ENCODE measurements at regions not wholly inside any gene's neighbourhood (a gene's known extent, or its start where the extent isn't known, plus 50 kb on each side); places are given as distances from the start of the nearest gene placed in this dataset.

- H3K9ac ChIP-seq (ENCODE audit: insufficient read depth, low read length, poor library complexity, severe bottlenecking), result no peak overlapping the region
- no peak overlapping the region for H3K27ac Mint-ChIP-seq
- no peak overlapping the region for H2AFZ ChIP-seq (ENCODE audit: insufficient read depth, low read depth, low read length, poor library complexity, severe bottlenecking)
- H4K20me1 ChIP-seq (ENCODE audit: insufficient read depth, low read length), result no peaks in the 10 kb centered on the region
- H3K36me3 Mint-ChIP-seq, result no peaks in the 10 kb centered on the region
- H3K4me1 ChIP-seq (ENCODE audit: control insufficient read depth in 1 of 2, insufficient read depth in 2 of 2, low read length in 2 of 2), result no peaks in the 10 kb centered on the region
- no peaks in the 10 kb centered on the region for H3K9me3 ChIP-seq (replicated peaks in 1 of 2; ENCODE audit: control insufficient read depth in 1 of 2, insufficient read depth in 1 of 2, low read length in 2 of 2)
- WGBS (ENCODE audit: insufficient coverage), result 61% methylated on average over 2 of the region's 3 CpGs
- TF ChIP-seq, protein P1, sequence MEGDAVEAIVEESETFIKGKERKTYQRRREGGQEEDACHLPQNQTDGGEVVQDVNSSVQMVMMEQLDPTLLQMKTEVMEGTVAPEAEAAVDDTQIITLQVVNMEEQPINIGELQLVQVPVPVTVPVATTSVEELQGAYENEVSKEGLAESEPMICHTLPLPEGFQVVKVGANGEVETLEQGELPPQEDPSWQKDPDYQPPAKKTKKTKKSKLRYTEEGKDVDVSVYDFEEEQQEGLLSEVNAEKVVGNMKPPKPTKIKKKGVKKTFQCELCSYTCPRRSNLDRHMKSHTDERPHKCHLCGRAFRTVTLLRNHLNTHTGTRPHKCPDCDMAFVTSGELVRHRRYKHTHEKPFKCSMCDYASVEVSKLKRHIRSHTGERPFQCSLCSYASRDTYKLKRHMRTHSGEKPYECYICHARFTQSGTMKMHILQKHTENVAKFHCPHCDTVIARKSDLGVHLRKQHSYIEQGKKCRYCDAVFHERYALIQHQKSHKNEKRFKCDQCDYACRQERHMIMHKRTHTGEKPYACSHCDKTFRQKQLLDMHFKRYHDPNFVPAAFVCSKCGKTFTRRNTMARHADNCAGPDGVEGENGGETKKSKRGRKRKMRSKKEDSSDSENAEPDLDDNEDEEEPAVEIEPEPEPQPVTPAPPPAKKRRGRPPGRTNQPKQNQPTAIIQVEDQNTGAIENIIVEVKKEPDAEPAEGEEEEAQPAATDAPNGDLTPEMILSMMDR (IDR thresholded peaks at IDR 0.05), result no peak
- intact Hi-C loops (cut with micrococcal nuclease), result no loop called here
- no peak overlapping the region for H3K4me3 ChIP-seq (replicated peaks in 1 of 3; ENCODE audit: low read depth in 2 of 3, low read length in 3 of 3)
- peaks cover 0 to 5% (median 3%) of the 10 kb centered on the region in 7 donors for H3K9me3 Mint-ChIP-seq
- H3K27me3 Mint-ChIP-seq (ENCODE audit: low read depth in 3 of 3), result peaks cover 0 to 2% (median 0%) of the 10 kb centered on the region in 3 donors
- no peak overlapping the region for H3K27ac ChIP-seq (ENCODE audit: low read depth in 1 of 2, low read length in 2 of 2)
- H3K4me3 Mint-ChIP-seq, result no peak overlapping the region
- H3K79me2 ChIP-seq (ENCODE audit: insufficient read depth, low read length), result no peaks in the 10 kb centered on the region
- no peaks in the 10 kb centered on the region for H3K36me3 ChIP-seq (replicated peaks in 1 of 2; ENCODE audit: control insufficient read depth in 1 of 2, insufficient read depth in 2 of 2, low read length in 2 of 2)
- H3K4me1 Mint-ChIP-seq, result no peaks in the 10 kb centered on the region
- DNase-seq, result no peak
- H3K4me2 ChIP-seq (replicated peaks; ENCODE audit: extremely low read depth, low read length, poor library complexity, severe bottlenecking), result no peak overlapping the region
- H3K27me3 ChIP-seq (ENCODE audit: control insufficient read depth in 2 of 2, insufficient read depth in 2 of 2, low read length in 2 of 2), result no peaks in the 10 kb centered on the region
These were observed 319.3 kb upstream of the GHITM start for GRCh38 chr10:83820033-83820432.

DNA sequence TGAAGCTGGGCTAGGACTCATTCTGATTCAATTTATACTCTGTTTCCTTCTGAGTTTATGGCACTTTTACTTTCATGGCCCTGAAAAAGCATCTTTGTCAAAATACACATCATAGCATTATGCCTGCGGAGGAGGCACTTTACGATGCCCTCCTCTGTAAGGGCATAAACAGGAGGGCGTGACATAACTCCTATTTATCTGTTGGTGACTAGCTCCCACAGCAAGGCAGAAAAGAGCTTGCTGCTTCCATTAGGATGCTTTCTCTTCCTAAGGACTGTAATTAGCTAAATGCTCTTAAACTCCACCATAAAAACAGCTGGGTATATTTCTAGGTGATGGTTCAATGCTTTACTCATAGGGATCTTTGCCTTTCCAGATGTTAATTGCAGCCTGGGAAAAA lies 315.2 kb upstream of the GHITM start:
- Histone ChIP-seq H3K9ac (ENCODE audit: insufficient read depth, low read length, poor library complexity, severe bottlenecking) (no peak overlapping the region), H2AFZ (ENCODE audit: insufficient read depth, low read depth, low read length, poor library complexity, severe bottlenecking) (no peak overlapping the region), H4K20me1 (ENCODE audit: insufficient read depth, low read length) (no peaks in the 10 kb centered on the region), H3K4me3 (replicated peaks in 1 of 3; ENCODE audit: low read depth in 2 of 3, low read length in 3 of 3) (no peak overlapping the region), H3K4me1 (ENCODE audit: control insufficient read depth in 1 of 2, insufficient read depth in 2 of 2, low read length in 2 of 2) (no peaks in the 10 kb centered on the region), H3K9me3 (replicated peaks in 1 of 2; ENCODE audit: control insufficient read depth in 1 of 2, insufficient read depth in 1 of 2, low read length in 2 of 2) (no peaks in the 10 kb centered on the region), H3K27me3 (ENCODE audit: control insufficient read depth in 2 of 2, insufficient read depth in 2 of 2, low read length in 2 of 2) (no peaks in the 10 kb centered on the region), H3K27ac (ENCODE audit: low read depth in 1 of 2, low read length in 2 of 2) (no peak overlapping the region), H3K4me2 (replicated peaks; ENCODE audit: extremely low read depth, low read length, poor library complexity, severe bottlenecking) (no peak overlapping the region), H3K79me2 (ENCODE audit: insufficient read depth, low read length) (no peaks in the 10 kb centered on the region), H3K36me3 (replicated peaks in 1 of 2; ENCODE audit: control insufficient read depth in 1 of 2, insufficient read depth in 2 of 2, low read length in 2 of 2) (no peaks in the 10 kb centered on the region)
- WGBS (ENCODE audit: insufficient coverage), result 85% methylated on average over 2 of the region's 3 CpGs
- no peaks in the 10 kb centered on the region for H3K4me1 Mint-ChIP-seq
- TF ChIP-seq, protein P1 (IDR thresholded peaks at IDR 0.05), result no peak
- no peaks in the 10 kb centered on the region for H3K27me3 Mint-ChIP-seq (ENCODE audit: low read depth in 3 of 3)
- DNase-seq, result no peak
- H3K27ac Mint-ChIP-seq, result no peak overlapping the region
- H3K9me3 Mint-ChIP-seq, result peaks cover 0 to 5% (median 4%) of the 10 kb centered on the region in 7 donors
- H3K36me3 Mint-ChIP-seq, result no peaks in the 10 kb centered on the region
- intact Hi-C loops (cut with micrococcal nuclease), result no loop called here
- H3K4me3 Mint-ChIP-seq, result no peak overlapping the region

Data from CD14-positive monocyte (primary cell).